ENCODE measurements at regions not wholly inside any gene's neighbourhood (a gene's known extent, or its start where the extent isn't known, plus 50 kb on each side); places are given as distances from the start of the nearest gene placed in this dataset.
A peak's percentile ranks its signal among the peaks of the same experiment; 100 is the strongest.

GRCh38 chr2:126543081-126543480 lies 112.9 kb upstream of the GYPC start:
- intact Hi-C loops (cut with micrococcal nuclease; ENCODE audit: unreplicated experiment), result no loop called here
- peaks cover 13% of the 10 kb centered on the region; the same call in 1 of the 2 replicates for H3K9me3 ChIP-seq (ENCODE audit: insufficient read depth, low read depth)
- CTCF ChIA-PET, result no interaction called here
- H3K4me1 ChIP-seq (replicated peaks; ENCODE audit: insufficient read depth), result no peaks in the 10 kb centered on the region
- POLR2A ChIA-PET (ENCODE audit: unreplicated experiment), result no interaction called here
- DNase-seq, result peak in 1 of 2 experiments; percentile 32
- TF ChIP-seq EZH2 (IDR thresholded peaks at IDR 0.05; ENCODE audit: low read depth), result no peak
- TF ChIP-seq CTCF (conservative IDR thresholded peaks at IDR 0.05), result no peak
- no peaks in the 10 kb centered on the region for H3K36me3 ChIP-seq (ENCODE audit: low read depth)
- no peak overlapping the region for H3K4me3 ChIP-seq
- H4K20me1 ChIP-seq (ENCODE audit: insufficient read depth), result no peaks in the 10 kb centered on the region
- no peaks in the 10 kb centered on the region for H3K79me2 ChIP-seq (ENCODE audit: low read depth)
- H2AFZ ChIP-seq, result no peak overlapping the region
- no TSS peak for BruUV-seq (replicated peaks)
- H3K4me2 ChIP-seq, result no peak overlapping the region
- no peaks in the 10 kb centered on the region for H3F3A ChIP-seq (ENCODE audit: insufficient read depth, low read depth)
- H3K27me3 ChIP-seq (ENCODE audit: insufficient read depth, low read depth), result peaks cover 4% of the 10 kb centered on the region; the same call in 1 of the 2 replicates
- no peaks in the 10 kb centered on the region for H3K9me2 ChIP-seq (ENCODE audit: insufficient read depth)
- H3K27ac ChIP-seq, result no peak overlapping the region

GRCh38 chr2:126558029-126558428 lies 97.9 kb upstream of the GYPC start:
- no peaks in the 10 kb centered on the region for H3K27me3 ChIP-seq (ENCODE audit: insufficient read depth, low read depth)
- no peaks in the 10 kb centered on the region for H3K9me3 ChIP-seq (ENCODE audit: insufficient read depth, low read depth)
- H3K36me3 ChIP-seq (ENCODE audit: low read depth), result no peaks in the 10 kb centered on the region
- no peaks in the 10 kb centered on the region for H3K4me1 ChIP-seq (replicated peaks; ENCODE audit: insufficient read depth)
- TF ChIP-seq EZH2 (IDR thresholded peaks at IDR 0.05; ENCODE audit: low read depth) (no peak), CTCF (conservative IDR thresholded peaks at IDR 0.05) (no peak)
- BruUV-seq (replicated peaks), result no TSS peak
- no peak overlapping the region for H2AFZ ChIP-seq
- H3K9me2 ChIP-seq (ENCODE audit: insufficient read depth), result no peaks in the 10 kb centered on the region
- intact Hi-C loops (cut with micrococcal nuclease; ENCODE audit: unreplicated experiment), result no loop called here
- no peaks in the 10 kb centered on the region for H3F3A ChIP-seq (ENCODE audit: insufficient read depth, low read depth)
- no peaks in the 10 kb centered on the region for H3K79me2 ChIP-seq (ENCODE audit: low read depth)
- H3K4me3 ChIP-seq, result no peak overlapping the region
- ChIA-PET CTCF (no interaction called here), POLR2A (ENCODE audit: unreplicated experiment) (no interaction called here)
- no peak for DNase-seq
- no peaks in the 10 kb centered on the region for H4K20me1 ChIP-seq (ENCODE audit: insufficient read depth)
- no peak overlapping the region for H3K27ac ChIP-seq
- no peak overlapping the region for H3K4me2 ChIP-seq

- TF ChIP-seq EZH2 (IDR thresholded peaks at IDR 0.05; ENCODE audit: low read depth) (no peak), CTCF (conservative IDR thresholded peaks at IDR 0.05) (no peak)
- no peaks in the 10 kb centered on the region for H3K79me2 ChIP-seq (ENCODE audit: low read depth)
- H3K27ac ChIP-seq, result no peak overlapping the region
- DNase-seq, result no peak
- H3K4me3 ChIP-seq, result no peak overlapping the region
- H3K9me2 ChIP-seq (ENCODE audit: insufficient read depth), result no peaks in the 10 kb centered on the region
- H3K9me3 ChIP-seq (ENCODE audit: insufficient read depth, low read depth), result peaks cover 2% of the 10 kb centered on the region; the same call in 1 of the 2 replicates
- intact Hi-C loops (cut with micrococcal nuclease; ENCODE audit: unreplicated experiment), result no loop called here
- H3K4me1 ChIP-seq (replicated peaks; ENCODE audit: insufficient read depth), result no peaks in the 10 kb centered on the region
- H3K36me3 ChIP-seq (ENCODE audit: low read depth), result no peaks in the 10 kb centered on the region
- no TSS peak for BruUV-seq (replicated peaks)
- H2AFZ ChIP-seq, result no peak overlapping the region
- ChIA-PET POLR2A (ENCODE audit: unreplicated experiment) (no interaction called here), CTCF (no interaction called here)
- no peaks in the 10 kb centered on the region for H3F3A ChIP-seq (ENCODE audit: insufficient read depth, low read depth)
- no peak overlapping the region for H3K4me2 ChIP-seq
- no peaks in the 10 kb centered on the region for H4K20me1 ChIP-seq (ENCODE audit: insufficient read depth)
- peaks cover 11% of the 10 kb centered on the region for H3K27me3 ChIP-seq (ENCODE audit: insufficient read depth, low read depth)
Observed at GRCh38 chr2:126568734-126569133, 87.2 kb upstream of the GYPC start.

All from PC-9 (cell line).